ENCODE measurements at regions not wholly inside any gene's neighbourhood (a gene's known extent, or its start where the extent isn't known, plus 50 kb on each side); places are given as distances from the start of the nearest gene placed in this dataset.
A peak's percentile ranks its signal among the peaks of the same experiment; 100 is the strongest.

GRCh38 chr2:64919261-64919660 is 69.9 kb upstream of the SLC1A4 start (continued):
- TF ChIP-seq PRDM15 (CRISPR knock-in tag; IDR thresholded peaks at IDR 0.05), result no peak
- TF ChIP-seq, protein P1, sequence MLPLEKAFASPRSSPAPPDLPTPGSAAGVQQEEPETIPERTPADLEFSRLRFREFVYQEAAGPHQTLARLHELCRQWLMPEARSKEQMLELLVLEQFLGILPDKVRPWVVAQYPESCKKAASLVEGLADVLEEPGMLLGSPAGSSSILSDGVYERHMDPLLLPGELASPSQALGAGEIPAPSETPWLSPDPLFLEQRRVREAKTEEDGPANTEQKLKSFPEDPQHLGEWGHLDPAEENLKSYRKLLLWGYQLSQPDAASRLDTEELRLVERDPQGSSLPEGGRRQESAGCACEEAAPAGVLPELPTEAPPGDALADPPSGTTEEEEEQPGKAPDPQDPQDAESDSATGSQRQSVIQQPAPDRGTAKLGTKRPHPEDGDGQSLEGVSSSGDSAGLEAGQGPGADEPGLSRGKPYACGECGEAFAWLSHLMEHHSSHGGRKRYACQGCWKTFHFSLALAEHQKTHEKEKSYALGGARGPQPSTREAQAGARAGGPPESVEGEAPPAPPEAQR (CRISPR knock-in tag; IDR thresholded peaks at IDR 0.05), result no peak
- no peak for TF ChIP-seq TEAD4 (CRISPR knock-in tag; IDR thresholded peaks at IDR 0.05)
- TF ChIP-seq, protein P2, sequence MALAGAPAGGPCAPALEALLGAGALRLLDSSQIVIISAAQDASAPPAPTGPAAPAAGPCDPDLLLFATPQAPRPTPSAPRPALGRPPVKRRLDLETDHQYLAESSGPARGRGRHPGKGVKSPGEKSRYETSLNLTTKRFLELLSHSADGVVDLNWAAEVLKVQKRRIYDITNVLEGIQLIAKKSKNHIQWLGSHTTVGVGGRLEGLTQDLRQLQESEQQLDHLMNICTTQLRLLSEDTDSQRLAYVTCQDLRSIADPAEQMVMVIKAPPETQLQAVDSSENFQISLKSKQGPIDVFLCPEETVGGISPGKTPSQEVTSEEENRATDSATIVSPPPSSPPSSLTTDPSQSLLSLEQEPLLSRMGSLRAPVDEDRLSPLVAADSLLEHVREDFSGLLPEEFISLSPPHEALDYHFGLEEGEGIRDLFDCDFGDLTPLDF (CRISPR knock-in tag; IDR thresholded peaks at IDR 0.05), result no peak
- TF ChIP-seq, protein P3, sequence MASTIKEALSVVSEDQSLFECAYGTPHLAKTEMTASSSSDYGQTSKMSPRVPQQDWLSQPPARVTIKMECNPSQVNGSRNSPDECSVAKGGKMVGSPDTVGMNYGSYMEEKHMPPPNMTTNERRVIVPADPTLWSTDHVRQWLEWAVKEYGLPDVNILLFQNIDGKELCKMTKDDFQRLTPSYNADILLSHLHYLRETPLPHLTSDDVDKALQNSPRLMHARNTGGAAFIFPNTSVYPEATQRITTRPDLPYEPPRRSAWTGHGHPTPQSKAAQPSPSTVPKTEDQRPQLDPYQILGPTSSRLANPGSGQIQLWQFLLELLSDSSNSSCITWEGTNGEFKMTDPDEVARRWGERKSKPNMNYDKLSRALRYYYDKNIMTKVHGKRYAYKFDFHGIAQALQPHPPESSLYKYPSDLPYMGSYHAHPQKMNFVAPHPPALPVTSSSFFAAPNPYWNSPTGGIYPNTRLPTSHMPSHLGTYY (CRISPR knock-in tag; IDR thresholded peaks at IDR 0.05), result no peak
- TF ChIP-seq CREM (CRISPR knock-in tag; IDR thresholded peaks at IDR 0.05), result no peak
- no peak for TF ChIP-seq RELA (CRISPR knock-in tag; IDR thresholded peaks at IDR 0.05; ENCODE audit: borderline replicate concordance)
- TF ChIP-seq, protein P4, sequence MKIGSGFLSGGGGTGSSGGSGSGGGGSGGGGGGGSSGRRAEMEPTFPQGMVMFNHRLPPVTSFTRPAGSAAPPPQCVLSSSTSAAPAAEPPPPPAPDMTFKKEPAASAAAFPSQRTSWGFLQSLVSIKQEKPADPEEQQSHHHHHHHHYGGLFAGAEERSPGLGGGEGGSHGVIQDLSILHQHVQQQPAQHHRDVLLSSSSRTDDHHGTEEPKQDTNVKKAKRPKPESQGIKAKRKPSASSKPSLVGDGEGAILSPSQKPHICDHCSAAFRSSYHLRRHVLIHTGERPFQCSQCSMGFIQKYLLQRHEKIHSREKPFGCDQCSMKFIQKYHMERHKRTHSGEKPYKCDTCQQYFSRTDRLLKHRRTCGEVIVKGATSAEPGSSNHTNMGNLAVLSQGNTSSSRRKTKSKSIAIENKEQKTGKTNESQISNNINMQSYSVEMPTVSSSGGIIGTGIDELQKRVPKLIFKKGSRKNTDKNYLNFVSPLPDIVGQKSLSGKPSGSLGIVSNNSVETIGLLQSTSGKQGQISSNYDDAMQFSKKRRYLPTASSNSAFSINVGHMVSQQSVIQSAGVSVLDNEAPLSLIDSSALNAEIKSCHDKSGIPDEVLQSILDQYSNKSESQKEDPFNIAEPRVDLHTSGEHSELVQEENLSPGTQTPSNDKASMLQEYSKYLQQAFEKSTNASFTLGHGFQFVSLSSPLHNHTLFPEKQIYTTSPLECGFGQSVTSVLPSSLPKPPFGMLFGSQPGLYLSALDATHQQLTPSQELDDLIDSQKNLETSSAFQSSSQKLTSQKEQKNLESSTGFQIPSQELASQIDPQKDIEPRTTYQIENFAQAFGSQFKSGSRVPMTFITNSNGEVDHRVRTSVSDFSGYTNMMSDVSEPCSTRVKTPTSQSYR (CRISPR knock-in tag; IDR thresholded peaks at IDR 0.05), result no peak
- TF ChIP-seq ZMAT4 (CRISPR knock-in tag; IDR thresholded peaks at IDR 0.05), result no peak
- no peak for TF ChIP-seq MAX (CRISPR knock-in tag; IDR thresholded peaks at IDR 0.05)
- no peak for TF ChIP-seq USF1 (CRISPR knock-in tag; IDR thresholded peaks at IDR 0.05)

GRCh38 chr2:64922482-64923384 is 66.5 kb upstream of the SLC1A4 start:
- CTCF ChIA-PET, result interaction anchor here (0.5 to 2.3 kb wide), 35 partner anchors 9 to 664 kb away, joined by 3 to 18 read pairs (median 5); partner anchors contain the start of genes CEP68 and SERTAD2
- H3K27me3 Mint-ChIP-seq (ENCODE audit: low read depth), result peaks cover 58% of the 10 kb centered on the region
- ATAC-seq (peak; percentile 50), DNase-seq (ENCODE audit: low spot score) (peak; percentile 54)
- H3K27ac Mint-ChIP-seq, result no peak overlapping the region
- POLR2A ChIA-PET, result no interaction called here
- H3K4me1 Mint-ChIP-seq, result peaks cover 25% of the 10 kb centered on the region
- TF ChIP-seq ZNF423 (CRISPR knock-in tag; IDR thresholded peaks at IDR 0.05), result no peak
- TF ChIP-seq ZNF671 (CRISPR knock-in tag; IDR thresholded peaks at IDR 0.05), result no peak
- no peak for TF ChIP-seq NR3C1 (CRISPR knock-in tag; conservative IDR thresholded peaks at IDR 0.05; ENCODE audit: low read depth)
- no peak for TF ChIP-seq FOXJ3 (CRISPR knock-in tag; IDR thresholded peaks at IDR 0.05; ENCODE audit: borderline replicate concordance)
- TF ChIP-seq ZNF219 (CRISPR knock-in tag; IDR thresholded peaks at IDR 0.05; ENCODE audit: borderline replicate concordance), result no peak
- peaks cover 26% of the 10 kb centered on the region for H3K9me3 Mint-ChIP-seq
- H3K4me3 Mint-ChIP-seq, result no peak overlapping the region
- H3K36me3 Mint-ChIP-seq, result peaks cover 24% of the 10 kb centered on the region

All from WTC11 (cell line).